K562 (cell line): ENCODE measurements at regions not wholly inside any gene's neighbourhood (a gene's known extent, or its start where the extent isn't known, plus 50 kb on each side); places are given as distances from the start of the nearest gene placed in this dataset.

Experiments used
- CTBP1 ChIP-seq: fragments of 450-650 bp; IDR thresholded peaks from 2 replicates; pipeline ENCODE4 v1.6.1; 2016; ENCODE audit warnings: borderline replicate concordance
- JUNB ChIP-seq: fragments of 450-650 bp; formaldehyde crosslinking; conservative IDR thresholded peaks from 2 replicates; pipeline ENCODE4 v1.4.0; 2020; ENCODE audit warnings: mild to moderate bottlenecking
- RBM25 ChIP-seq: fragments of 200-400 bp; formaldehyde crosslinking; IDR thresholded peaks from 2 replicates; pipeline ENCODE4 v1.6.1; 2018; ENCODE audit warnings: low read length, low read depth, moderate library complexity; ENCODE audit not compliant: severe bottlenecking
- SMARCA4 ChIP-seq: fragments of 450-650 bp; IDR thresholded peaks from 2 replicates; pipeline ENCODE4 v1.6.1; 2016
- SMARCB1 ChIP-seq: IDR thresholded peaks from 2 replicates; pipeline ENCODE4 v1.6.1; 2011; ENCODE audit warnings: improper control_type of control experiment, low read depth; ENCODE audit not compliant: insufficient read length
- SMARCE1 ChIP-seq: fragments of 450-650 bp; IDR thresholded peaks from 2 replicates; pipeline ENCODE4 v1.7.1; 2016; ENCODE audit warnings: mild to moderate bottlenecking
- STAT6 ChIP-seq: sonication (generic); formaldehyde crosslinking; IDR thresholded peaks from 2 replicates; pipeline ENCODE4 v1.8.1; 2023; ENCODE audit warnings: mild to moderate bottlenecking, missing genetic modification reagents
- TCF7 ChIP-seq: sonication (generic); IDR thresholded peaks from 2 replicates; pipeline ENCODE4 v1.6.1; 2016; ENCODE audit warnings: antibody characterized with exemption, borderline replicate concordance
- ZBTB17 ChIP-seq: fragments of 450-650 bp; formaldehyde crosslinking; IDR thresholded peaks from 2 replicates; pipeline ENCODE4 v1.4.0; 2020; ENCODE audit warnings: mild to moderate bottlenecking
- ZNF175 ChIP-seq: fragments of 200-800 bp; sonication (Bioruptor generic); IDR thresholded peaks from 2 replicates; pipeline ENCODE4 v1.6.1; 2016; ENCODE audit warnings: low read depth, mild to moderate bottlenecking, missing genetic modification characterization, missing compliant biosample characterization
- TF ChIP-seq, protein P1 (sequence below): fragments of 450-650 bp; formaldehyde crosslinking; conservative IDR thresholded peaks from 2 replicates; pipeline ENCODE4 v1.4.0; 2022; ENCODE audit warnings: mild to moderate bottlenecking, missing genetic modification characterization
- TF ChIP-seq, protein P2 (sequence below): fragments of 450-650 bp; formaldehyde crosslinking; IDR thresholded peaks from 2 replicates; pipeline ENCODE4 v1.4.0; 2022; ENCODE audit warnings: mild to moderate bottlenecking, moderate library complexity

DNA sequence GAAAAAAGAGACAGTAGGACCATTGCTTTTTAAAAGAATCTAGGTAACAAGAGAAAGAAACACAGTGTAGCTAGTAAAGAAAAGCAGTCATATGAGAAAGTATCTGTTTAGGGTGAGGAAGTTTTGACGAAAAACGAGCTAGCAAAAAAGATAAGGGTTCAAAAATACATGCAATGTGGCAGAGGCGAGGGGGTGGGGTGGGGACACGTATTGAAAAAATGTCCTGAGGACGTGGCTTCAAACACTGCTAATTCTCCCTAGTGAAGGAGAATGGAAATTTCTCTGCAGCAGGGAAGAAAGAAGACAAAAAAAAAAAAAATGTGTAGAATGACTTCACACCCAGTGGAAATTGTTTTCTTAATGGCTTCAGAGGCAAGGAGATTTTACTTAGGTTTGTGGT lies 856.4 kb upstream of the INTU start (continued):
- TF ChIP-seq, protein P1, sequence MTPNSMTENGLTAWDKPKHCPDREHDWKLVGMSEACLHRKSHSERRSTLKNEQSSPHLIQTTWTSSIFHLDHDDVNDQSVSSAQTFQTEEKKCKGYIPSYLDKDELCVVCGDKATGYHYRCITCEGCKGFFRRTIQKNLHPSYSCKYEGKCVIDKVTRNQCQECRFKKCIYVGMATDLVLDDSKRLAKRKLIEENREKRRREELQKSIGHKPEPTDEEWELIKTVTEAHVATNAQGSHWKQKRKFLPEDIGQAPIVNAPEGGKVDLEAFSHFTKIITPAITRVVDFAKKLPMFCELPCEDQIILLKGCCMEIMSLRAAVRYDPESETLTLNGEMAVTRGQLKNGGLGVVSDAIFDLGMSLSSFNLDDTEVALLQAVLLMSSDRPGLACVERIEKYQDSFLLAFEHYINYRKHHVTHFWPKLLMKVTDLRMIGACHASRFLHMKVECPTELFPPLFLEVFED (CRISPR knock-in tag): no peak
- no peak for TF ChIP-seq STAT6 (CRISPR knock-in tag)
- no peak for TF ChIP-seq CTBP1
- 0 out of 2 replicates have a peak, but pooled peaks have one; percentile 22 for TF ChIP-seq SMARCA4
- TF ChIP-seq ZNF175 (CRISPR knock-in tag): no peak
- no peak for TF ChIP-seq SMARCB1
- no peak for TF ChIP-seq JUNB
- no peak for TF ChIP-seq TCF7
- TF ChIP-seq, protein P2, sequence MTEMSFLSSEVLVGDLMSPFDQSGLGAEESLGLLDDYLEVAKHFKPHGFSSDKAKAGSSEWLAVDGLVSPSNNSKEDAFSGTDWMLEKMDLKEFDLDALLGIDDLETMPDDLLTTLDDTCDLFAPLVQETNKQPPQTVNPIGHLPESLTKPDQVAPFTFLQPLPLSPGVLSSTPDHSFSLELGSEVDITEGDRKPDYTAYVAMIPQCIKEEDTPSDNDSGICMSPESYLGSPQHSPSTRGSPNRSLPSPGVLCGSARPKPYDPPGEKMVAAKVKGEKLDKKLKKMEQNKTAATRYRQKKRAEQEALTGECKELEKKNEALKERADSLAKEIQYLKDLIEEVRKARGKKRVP (CRISPR knock-in tag): no peak
- TF ChIP-seq RBM25: no peak
- peak; percentile 41; the same call in 1 of the 2 replicates for TF ChIP-seq SMARCE1
- TF ChIP-seq ZBTB17 (CRISPR knock-in tag): no peak
- TF ChIP-seq, all 486 proteins: peak for 22
